ENCODE measurements at regions not wholly inside any gene's neighbourhood (a gene's known extent, or its start where the extent isn't known, plus 50 kb on each side); places are given as distances from the start of the nearest gene placed in this dataset.

- no peak for TF ChIP-seq POLR2A (IDR thresholded peaks at IDR 0.05; ENCODE audit: low read length)
- TF ChIP-seq GATA1 (IDR thresholded peaks at IDR 0.05; ENCODE audit: low read depth, low read length), result no peak
Measured at GRCh38 chr2:173764094-173764493, 201.1 kb downstream of the SP3 start.

Measured in erythroblast (primary cell).